Thoracic aorta (tissue), 2 donors: ENCODE measurements at regions not wholly inside any gene's neighbourhood (a gene's known extent, or its start where the extent isn't known, plus 50 kb on each side); places are given as distances from the start of the nearest gene placed in this dataset.
"Not testable (repeated sequence)": the region's sequence is repeated elsewhere in the genome, so short reads cannot be mapped to it uniquely, and the experiment has no call there.

Experiments
- ATAC-seq: fragments of 150-250 bp; one replicate; pipeline ENCODE4 v1.8.0; 2017; ENCODE audit warnings: low read depth; ENCODE audit not compliant: insufficient number of reproducible peaks, low FRiP score
- DNase-seq: peaks from one replicate; pipeline ENCODE4 v3.0.0-alpha.2; 2020; ENCODE audit warnings: low spot score
- H3K27ac ChIP-seq, 2 donors: fragments of 200-600 bp; sonication (generic); 1 replicate in 1 of 2; 2 replicates in 1 of 2; pipeline ENCODE4 v1.5.1; 2016; ENCODE audit warnings: mild to moderate bottlenecking in 2 of 2, moderate library complexity in 2 of 2
- H3K27me3 ChIP-seq: fragments of 200-600 bp; sonication (generic); replicated peaks from 2 replicates; pipeline ENCODE4 v1.6.0; 2016; ENCODE audit warnings: mild to moderate bottlenecking; ENCODE audit not compliant: insufficient read depth
- H3K36me3 ChIP-seq: fragments of 200-600 bp; sonication (generic); one replicate; pipeline ENCODE4 v1.5.1; 2016
- H3K4me1 ChIP-seq, 2 donors: fragments of 200-600 bp; sonication (generic); 1 replicate in 1 of 2; 2 replicates in 1 of 2; pipeline versions ENCODE4 v1.5.1 to v1.6.0; 2016; ENCODE audit warnings: low read depth in 2 of 2, mild to moderate bottlenecking in 1 of 2; ENCODE audit not compliant: control insufficient read depth in 1 of 2
- H3K4me3 ChIP-seq: fragments of 200-600 bp; sonication (generic); 2 replicates; pipeline ENCODE4 v1.5.1; 2016; ENCODE audit warnings: mild to moderate bottlenecking
- H3K9me3 ChIP-seq: fragments of 200-600 bp; sonication (generic); 2 replicates; pipeline ENCODE4 v1.5.1; 2016
- CTCF ChIP-seq: fragments of 200-600 bp; sonication (generic); IDR thresholded peaks from one replicate; pipeline ENCODE4 v1.5.1; 2019; ENCODE audit warnings: antibody characterized with exemption

GRCh38 chr10:6706725-6707124, 126.6 kb upstream of the PRKCQ start:
- TF ChIP-seq CTCF, result no peak
- Histone ChIP-seq H3K4me3 (no peak overlapping the region), H3K27me3 (no peaks in the 10 kb centered on the region), H3K27ac (no peak overlapping the region), H3K9me3 (no peaks in the 10 kb centered on the region), H3K4me1 (no peaks in the 10 kb centered on the region), H3K36me3 (no peaks in the 10 kb centered on the region)
- ATAC-seq, result no peak
- no peak for DNase-seq

GRCh38 chr10:6704896-6705295, 124.8 kb upstream of the PRKCQ start:
- Histone ChIP-seq H3K4me3 (no peak overlapping the region), H3K36me3 (no peaks in the 10 kb centered on the region), H3K9me3 (no peaks in the 10 kb centered on the region), H3K27ac (no peak overlapping the region), H3K4me1 (no peaks in the 10 kb centered on the region), H3K27me3 (no peaks in the 10 kb centered on the region)
- DNase-seq (no peak), ATAC-seq (no peak)
- no peak for TF ChIP-seq CTCF

GRCh38 chr10:6702833-6703232, 122.8 kb upstream of the PRKCQ start:
- not testable (repeated sequence) for H3K27me3 ChIP-seq, H3K36me3 ChIP-seq, H3K4me3 ChIP-seq, H3K4me1 ChIP-seq, H3K27ac ChIP-seq, ATAC-seq, DNase-seq, H3K9me3 ChIP-seq

GRCh38 chr10:6702030-6702429, 122.0 kb upstream of the PRKCQ start:
- H3K9me3 ChIP-seq, result no peaks in the 10 kb centered on the region
- DNase-seq (no peak), ATAC-seq (no peak)
- H3K27me3 ChIP-seq, result no peaks in the 10 kb centered on the region
- no peak overlapping the region for H3K27ac ChIP-seq
- H3K4me1 ChIP-seq, result no peaks in the 10 kb centered on the region
- TF ChIP-seq CTCF, result no peak
- H3K4me3 ChIP-seq, result no peak overlapping the region
- no peaks in the 10 kb centered on the region for H3K36me3 ChIP-seq

GRCh38 chr10:6701289-6701688, 121.2 kb upstream of the PRKCQ start:
- no peak for ATAC-seq

More at GRCh38 chr10:6701289-6701688, 121.2 kb upstream of the PRKCQ start:
- Histone ChIP-seq H3K27me3 (no peaks in the 10 kb centered on the region), H3K9me3 (no peaks in the 10 kb centered on the region), H3K4me1 (no peaks in the 10 kb centered on the region), H3K4me3 (no peak overlapping the region), H3K27ac (no peak overlapping the region), H3K36me3 (no peaks in the 10 kb centered on the region)
- no peak for TF ChIP-seq CTCF
- no peak for DNase-seq
